K562 (cell line): ENCODE measurements at regions not wholly inside any gene's neighbourhood (a gene's known extent, or its start where the extent isn't known, plus 50 kb on each side); places are given as distances from the start of the nearest gene placed in this dataset.

Source experiments
- ATAC-seq: fragments of 200-7000 bp; cut with Tn5 transposase; 3 replicates; pipeline ENCODE4 v1.9.1; 2020; ENCODE audit warnings: moderate library complexity
- BruUV-seq: library from RNA; stranded (reverse); fragments of 400-500 nt; replicated peaks from 2 replicates; lab custom pipeline; 2021; lab: Mats Ljungman, UMichigan
- CTCF ChIA-PET: fragments of 300-600 bp; formaldehyde crosslinking; extraction: SDS; loops from one replicate; lab custom pipeline; 2021; ENCODE audit warnings: low intra/inter-chr PET ratio; lab: Yijun Ruan, JAX
- POLR2A ChIA-PET: fragments of 300-600, 350-650 bp; sonication (Branson Sonifier 250); formaldehyde crosslinking; extraction: SDS; loops from one replicate; lab custom pipeline; 2021; ENCODE audit warnings: antibody characterized with exemption, inconsistent platforms; lab: Yijun Ruan, JAX
- DNase-seq, 4 experiments: peaks; one replicate each; pipeline versions ENCODE4 v3.0.0 to v3.0.0-alpha.2; 2011 to 2018; ENCODE audit warnings: low spot score in 3 of 4, mixed read lengths in 3 of 4; ENCODE audit errors: extremely low read depth in 1 of 4
- FAIRE-seq: peaks from 2 replicates; lab custom pipeline; 2011; peaks lifted over from hg19 to GRCh38; lab: Jason Lieb, UNC
- H2AFZ ChIP-seq: 2 replicates; pipeline ENCODE4 v1.6.0; 2011; ENCODE audit warnings: low read depth, low read length, control low read depth, inconsistent platforms
- H3K27ac ChIP-seq: fragments of 200-600 bp; 3 replicates; pipeline ENCODE4 v1.8.0; 2011; ENCODE audit warnings: low read depth, mild to moderate bottlenecking, control low read depth, inconsistent platforms, low read length, moderate library complexity, mixed read lengths; ENCODE audit errors: extremely low read depth
- H3K27me3 ChIP-seq, 2 experiments: fragments of 300-600 bp in 1 of 2; 2 replicates in 1 of 2; 3 replicates in 1 of 2; pipeline versions ENCODE4 v1.6.0 to v1.8.0; 2011; ENCODE audit warnings: inconsistent platforms in 2 of 2, low read length in 2 of 2, mild to moderate bottlenecking in 1 of 2, mixed read lengths in 1 of 2, moderate library complexity in 1 of 2; ENCODE audit not compliant: control insufficient read depth in 2 of 2, insufficient read depth in 2 of 2
- H3K36me3 ChIP-seq: fragments of 300-600 bp; 3 replicates; pipeline ENCODE4 v1.8.0; 2011; ENCODE audit warnings: mild to moderate bottlenecking, low read length, inconsistent platforms; ENCODE audit not compliant: control insufficient read depth, insufficient read depth
- H3K4me1 ChIP-seq, 2 experiments: fragments of 200-600 bp in 1 of 2; replicated peaks in 1 of 2; 2 replicates in 1 of 2; 3 replicates in 1 of 2; pipeline versions ENCODE4 v1.5.1 to v1.8.0; 2011; ENCODE audit warnings: inconsistent platforms in 2 of 2, low read length in 2 of 2, mild to moderate bottlenecking in 1 of 2, mixed read lengths in 1 of 2, moderate library complexity in 1 of 2; ENCODE audit not compliant: control insufficient read depth in 2 of 2, insufficient read depth in 2 of 2
- H3K4me2 ChIP-seq: 2 replicates; pipeline ENCODE4 v1.6.1; 2011; ENCODE audit warnings: low read length, control low read depth, inconsistent platforms, mixed read lengths; ENCODE audit not compliant: insufficient read depth
- H3K4me3 ChIP-seq: fragments of 200-600 bp; sonication (generic), shearing (Covaris generic); 2 replicates; pipeline ENCODE4 v1.5.1; 2016; ENCODE audit warnings: control low read depth, inconsistent platforms
- H3K79me2 ChIP-seq: fragments of 200-600 bp; 3 replicates; pipeline ENCODE4 v1.8.0; 2011; ENCODE audit warnings: low read length, inconsistent platforms; ENCODE audit not compliant: control insufficient read depth, insufficient read depth
- H3K9ac ChIP-seq, 2 experiments: 2 replicates each; pipeline versions ENCODE4 v1.6.0 to v1.6.1; 2011; ENCODE audit warnings: low read depth in 2 of 2, low read length in 2 of 2, control low read depth in 1 of 2, inconsistent platforms in 1 of 2, mild to moderate bottlenecking in 1 of 2, mixed read lengths in 1 of 2; ENCODE audit not compliant: insufficient read depth in 1 of 2
- H3K9me1 ChIP-seq: one replicate; pipeline ENCODE4 v1.6.0; 2011; ENCODE audit warnings: inconsistent platforms, mild to moderate bottlenecking, low read length, moderate library complexity; ENCODE audit not compliant: control insufficient read depth, insufficient read depth
- H3K9me3 ChIP-seq: replicated peaks from 2 replicates; pipeline ENCODE4 v1.5.1; 2011; ENCODE audit warnings: low read depth, low read length, inconsistent platforms; ENCODE audit not compliant: control insufficient read depth, insufficient read depth
- H4K20me1 ChIP-seq: replicated peaks from 2 replicates; pipeline ENCODE4 v1.6.1; 2011; ENCODE audit warnings: low read length, inconsistent platforms, mixed read lengths; ENCODE audit not compliant: control insufficient read depth, insufficient read depth
- GTF2A2 ChIP-seq: IDR thresholded peaks from 2 replicates; pipeline ENCODE4 v1.6.1; 2016; ENCODE audit warnings: mild to moderate bottlenecking, missing genetic modification characterization, missing compliant biosample characterization
- KAT7 ChIP-seq: sonication (generic); formaldehyde crosslinking; IDR thresholded peaks from 2 replicates; pipeline ENCODE4 v1.8.0; 2022; ENCODE audit warnings: missing genetic modification reagents, mild to moderate bottlenecking, borderline replicate concordance
- NFYB ChIP-seq: IDR thresholded peaks from 2 replicates; pipeline ENCODE4 v1.6.1; 2011; ENCODE audit warnings: mild to moderate bottlenecking, moderate library complexity; ENCODE audit not compliant: insufficient read length; ENCODE audit errors: extremely low read depth
- RAD21 ChIP-seq, 2 experiments: fragments of 250-450 bp in 1 of 2; fragments of 450-650 bp in 1 of 2; sonication (Bioruptor Pico) in 1 of 2; formaldehyde crosslinking in 1 of 2; IDR thresholded peaks in 1 of 2; conservative IDR thresholded peaks in 1 of 2; 2 replicates each; pipeline versions ENCODE4 v1.4.0 to v1.8.0; 2020 to 2022; ENCODE audit warnings: mild to moderate bottlenecking in 2 of 2, moderate library complexity in 1 of 2
- SP1 ChIP-seq: sonication (generic); formaldehyde crosslinking; IDR thresholded peaks from 2 replicates; pipeline ENCODE4 v1.8.1; 2022; ENCODE audit warnings: mild to moderate bottlenecking, missing genetic modification reagents
- TEAD2 ChIP-seq: fragments of 450-650 bp; IDR thresholded peaks from 2 replicates; pipeline ENCODE4 v1.6.1; 2016; ENCODE audit warnings: missing genetic modification characterization, control low read depth, missing compliant biosample characterization
- XRCC5 ChIP-seq: fragments of 200-400 bp; formaldehyde crosslinking; IDR thresholded peaks from 2 replicates; pipeline ENCODE4 v1.6.1; 2017; ENCODE audit warnings: low read depth, mild to moderate bottlenecking, low read length
- WGBS: fragments of 100-300 bp; shearing (Covaris generic); methylation state at CpG from one replicate; pipeline ENCODE4 v1.1.6; 2016; ENCODE audit warnings: low coverage, mixed read lengths; ENCODE audit not compliant: insufficient coverage; ENCODE audit errors: missing lambda C conversion rate; 5-methylcytosine and 5-hydroxymethylcytosine counted together
- in situ Hi-C: fragments of 300-500 bp; cut with MboI; formaldehyde crosslinking; loops from 4 replicates; pipeline ENCODE4 v1.15.0; 2018; ENCODE audit warnings: inconsistent platforms, mixed read lengths
- intact Hi-C: fragments of 100-400 bp; cut with micrococcal nuclease; formaldehyde crosslinking; loops from 2 replicates; pipeline ENCODE4 v1.14.2; 2022
- TF ChIP-seq, protein P1 (sequence below), 2 experiments: fragments of 450-650 bp; IDR thresholded peaks; 2 replicates each; pipeline ENCODE4 v1.6.1; 2016
- TF ChIP-seq, protein P2 (sequence below): conservative IDR thresholded peaks from 2 replicates; pipeline ENCODE4 v1.6.1; 2011; ENCODE audit warnings: low read depth, mild to moderate bottlenecking, low read length; ENCODE audit not compliant: control insufficient read depth
- TF ChIP-seq, protein P3 (sequence below): fragments of 250-450 bp; sonication (Bioruptor Pico); IDR thresholded peaks from 2 replicates; pipeline ENCODE4 v1.9.0; 2021; ENCODE audit warnings: mild to moderate bottlenecking, inconsistent platforms

DNA sequence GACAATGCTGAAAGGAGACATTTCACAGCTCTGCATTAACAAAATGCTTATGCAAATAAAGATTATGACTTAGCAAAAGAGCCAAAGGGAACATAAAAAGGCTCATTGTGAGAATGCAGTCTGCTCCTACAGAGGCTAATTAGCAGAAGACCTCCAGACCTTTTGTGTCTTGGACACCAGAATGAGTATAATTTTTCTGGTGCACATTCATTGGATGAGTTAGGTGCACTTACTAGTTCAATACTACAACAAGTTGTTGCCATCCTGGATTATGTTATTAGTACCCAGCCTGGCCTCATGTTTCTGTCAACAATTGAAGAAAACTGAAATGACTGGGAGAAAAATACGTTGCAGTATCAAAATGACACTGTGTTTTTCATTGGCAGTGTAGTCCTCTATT lies 613.2 kb upstream of the CHORDC1 start:
- WGBS = 0% methylated on average over 1 of the region's 1 CpG
- POLR2A ChIA-PET = no interaction called here
- no TSS peak for BruUV-seq
- no peaks in the 10 kb centered on the region for H3K9me1 ChIP-seq
- H3K9me3 ChIP-seq = no peaks in the 10 kb centered on the region; the same call in 1 of the 2 replicates
- intact Hi-C loops = no loop called here
- in situ Hi-C loops = no loop called here
- H3K27ac ChIP-seq = no peak overlapping the region
- H3K9ac ChIP-seq = no peak overlapping the region
- TF ChIP-seq SP1 (CRISPR knock-in tag) (no peak), XRCC5 (no peak)
- TF ChIP-seq, all 486 proteins: peak for 0
- Histone ChIP-seq H3K27me3 (no peaks in the 10 kb centered on the region), H4K20me1 (no peaks in the 10 kb centered on the region), H3K4me1 (no peaks in the 10 kb centered on the region), H3K79me2 (no peaks in the 10 kb centered on the region), H3K4me2 (no peak overlapping the region), H3K36me3 (no peaks in the 10 kb centered on the region), H2AFZ (no peak overlapping the region), H3K4me3 (no peak overlapping the region)
- no peak for DNase-seq
- CTCF ChIA-PET = no interaction called here
- FAIRE-seq = no peak
- ATAC-seq = no peak

DNA sequence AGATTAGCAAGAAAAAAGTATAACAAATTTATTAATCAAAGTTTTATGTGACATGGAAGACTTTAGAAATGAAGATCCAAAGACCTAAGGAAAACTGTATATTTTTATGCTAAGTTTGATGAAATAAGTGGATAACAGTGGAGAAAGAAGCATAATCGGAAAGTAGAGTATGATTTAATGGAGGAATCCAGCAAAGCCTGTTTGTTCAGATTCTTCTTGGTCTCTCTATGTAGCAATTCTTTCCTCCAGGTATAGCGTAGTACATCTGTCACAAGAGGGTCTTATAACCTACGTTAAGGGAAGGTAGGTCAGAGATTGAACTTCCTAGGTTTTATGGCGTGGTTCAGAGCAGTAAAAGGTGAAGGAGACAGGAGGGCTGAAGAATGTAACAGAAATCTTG lies 600.6 kb upstream of the CHORDC1 start:
- BruUV-seq = no TSS peak
- H3K79me2 ChIP-seq = no peaks in the 10 kb centered on the region
- no peak for FAIRE-seq
- no peak for ATAC-seq
- intact Hi-C loops = no loop called here
- H3K27ac ChIP-seq = no peak overlapping the region
- H2AFZ ChIP-seq = no peak overlapping the region
- H3K4me3 ChIP-seq = no peak overlapping the region
- in situ Hi-C loops = no loop called here
- H3K9ac ChIP-seq = no peak overlapping the region
- DNase-seq = no peak
- H3K4me1 ChIP-seq = no peaks in the 10 kb centered on the region
- 0% methylated on average over 4 of the region's 4 CpGs for WGBS
- H4K20me1 ChIP-seq = no peaks in the 10 kb centered on the region
- no peaks in the 10 kb centered on the region for H3K36me3 ChIP-seq
- POLR2A ChIA-PET = no interaction called here
- CTCF ChIA-PET = no interaction called here
- H3K27me3 ChIP-seq = no peaks in the 10 kb centered on the region
- TF ChIP-seq KAT7 = no peak
- TF ChIP-seq NFYB = no peak
- TF ChIP-seq, protein P1, sequence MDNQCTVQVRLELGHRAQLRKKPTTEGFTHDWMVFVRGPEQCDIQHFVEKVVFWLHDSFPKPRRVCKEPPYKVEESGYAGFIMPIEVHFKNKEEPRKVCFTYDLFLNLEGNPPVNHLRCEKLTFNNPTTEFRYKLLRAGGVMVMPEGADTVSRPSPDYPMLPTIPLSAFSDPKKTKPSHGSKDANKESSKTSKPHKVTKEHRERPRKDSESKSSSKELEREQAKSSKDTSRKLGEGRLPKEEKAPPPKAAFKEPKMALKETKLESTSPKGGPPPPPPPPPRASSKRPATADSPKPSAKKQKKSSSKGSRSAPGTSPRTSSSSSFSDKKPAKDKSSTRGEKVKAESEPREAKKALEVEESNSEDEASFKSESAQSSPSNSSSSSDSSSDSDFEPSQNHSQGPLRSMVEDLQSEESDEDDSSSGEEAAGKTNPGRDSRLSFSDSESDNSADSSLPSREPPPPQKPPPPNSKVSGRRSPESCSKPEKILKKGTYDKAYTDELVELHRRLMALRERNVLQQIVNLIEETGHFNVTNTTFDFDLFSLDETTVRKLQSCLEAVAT (IDR thresholded peaks at IDR 0.05) = no peak
- TF ChIP-seq GTF2A2 (tag) = no peak
- TF ChIP-seq TEAD2 (tag) = no peak
- no peak for TF ChIP-seq RAD21 (CRISPR knock-in tag; conservative IDR thresholded peaks at IDR 0.05 in 1 of 2, IDR thresholded peaks at IDR 0.05 in 1 of 2)
- TF ChIP-seq, protein P2, sequence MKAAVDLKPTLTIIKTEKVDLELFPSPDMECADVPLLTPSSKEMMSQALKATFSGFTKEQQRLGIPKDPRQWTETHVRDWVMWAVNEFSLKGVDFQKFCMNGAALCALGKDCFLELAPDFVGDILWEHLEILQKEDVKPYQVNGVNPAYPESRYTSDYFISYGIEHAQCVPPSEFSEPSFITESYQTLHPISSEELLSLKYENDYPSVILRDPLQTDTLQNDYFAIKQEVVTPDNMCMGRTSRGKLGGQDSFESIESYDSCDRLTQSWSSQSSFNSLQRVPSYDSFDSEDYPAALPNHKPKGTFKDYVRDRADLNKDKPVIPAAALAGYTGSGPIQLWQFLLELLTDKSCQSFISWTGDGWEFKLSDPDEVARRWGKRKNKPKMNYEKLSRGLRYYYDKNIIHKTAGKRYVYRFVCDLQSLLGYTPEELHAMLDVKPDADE = no peak
- TF ChIP-seq, protein P3, sequence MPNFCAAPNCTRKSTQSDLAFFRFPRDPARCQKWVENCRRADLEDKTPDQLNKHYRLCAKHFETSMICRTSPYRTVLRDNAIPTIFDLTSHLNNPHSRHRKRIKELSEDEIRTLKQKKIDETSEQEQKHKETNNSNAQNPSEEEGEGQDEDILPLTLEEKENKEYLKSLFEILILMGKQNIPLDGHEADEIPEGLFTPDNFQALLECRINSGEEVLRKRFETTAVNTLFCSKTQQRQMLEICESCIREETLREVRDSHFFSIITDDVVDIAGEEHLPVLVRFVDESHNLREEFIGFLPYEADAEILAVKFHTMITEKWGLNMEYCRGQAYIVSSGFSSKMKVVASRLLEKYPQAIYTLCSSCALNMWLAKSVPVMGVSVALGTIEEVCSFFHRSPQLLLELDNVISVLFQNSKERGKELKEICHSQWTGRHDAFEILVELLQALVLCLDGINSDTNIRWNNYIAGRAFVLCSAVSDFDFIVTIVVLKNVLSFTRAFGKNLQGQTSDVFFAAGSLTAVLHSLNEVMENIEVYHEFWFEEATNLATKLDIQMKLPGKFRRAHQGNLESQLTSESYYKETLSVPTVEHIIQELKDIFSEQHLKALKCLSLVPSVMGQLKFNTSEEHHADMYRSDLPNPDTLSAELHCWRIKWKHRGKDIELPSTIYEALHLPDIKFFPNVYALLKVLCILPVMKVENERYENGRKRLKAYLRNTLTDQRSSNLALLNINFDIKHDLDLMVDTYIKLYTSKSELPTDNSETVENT (CRISPR knock-in tag) = no peak
- H3K4me2 ChIP-seq = no peak overlapping the region
- H3K9me3 ChIP-seq = no peaks in the 10 kb centered on the region; the same call in 1 of the 2 replicates
- H3K9me1 ChIP-seq = no peaks in the 10 kb centered on the region
